ENCODE measurements at regions not wholly inside any gene's neighbourhood (a gene's known extent, or its start where the extent isn't known, plus 50 kb on each side); places are given as distances from the start of the nearest gene placed in this dataset.

- WGBS, 2 donors: 36 to 82% methylated on average over 1 of the region's 1 CpG
- no peaks in the 10 kb centered on the region for H3K27me3 ChIP-seq
- no peaks in the 10 kb centered on the region for H3K4me1 ChIP-seq
- TF ChIP-seq CTCF (IDR thresholded peaks at IDR 0.05) (no peak), POLR2A (IDR thresholded peaks at IDR 0.05) (no peak), EP300 (IDR thresholded peaks at IDR 0.05) (no peak)
- H3K9me3 ChIP-seq: peaks cover 0 to 12% (median 2%) of the 10 kb centered on the region in 4 donors
- no peak overlapping the region for H3K27ac ChIP-seq
- H3K36me3 ChIP-seq: no peaks in the 10 kb centered on the region
- DNase-seq (ENCODE audit: low spot score in 2 of 2): no peak
- no peak overlapping the region for H3K4me3 ChIP-seq
These were observed 93.0 kb upstream of the CRIM1 start for GRCh38 chr2:36262581-36262980.

- no peaks in the 10 kb centered on the region for H3K27me3 ChIP-seq
- 32 to 48% methylated on average over 3 of the region's 3 CpGs for WGBS, 2 donors
- no peaks in the 10 kb centered on the region for H3K36me3 ChIP-seq
These were observed 99.7 kb upstream of the CRIM1 start for GRCh38 chr2:36255863-36256262.

GRCh38 chr2:36253086-36253485, 102.5 kb upstream of the CRIM1 start:
- Histone ChIP-seq H3K36me3 (no peaks in the 10 kb centered on the region), H3K27me3 (no peaks in the 10 kb centered on the region), H3K9me3 (no peaks in the 10 kb centered on the region), H3K4me3 (no peak overlapping the region), H3K4me1 (no peaks in the 10 kb centered on the region), H3K27ac (no peak overlapping the region)
- DNase-seq (ENCODE audit: low spot score in 2 of 2): no peak
- no peak for TF ChIP-seq CTCF (IDR thresholded peaks at IDR 0.05)
- WGBS, 2 donors: 83 to 91% methylated on average over 5 of the region's 5 CpGs

More at GRCh38 chr2:36255863-36256262, 99.7 kb upstream of the CRIM1 start:
- Histone ChIP-seq H3K4me1 (no peaks in the 10 kb centered on the region), H3K27ac (no peak overlapping the region), H3K4me3 (no peak overlapping the region), H3K9me3 (no peaks in the 10 kb centered on the region)
- no peak for DNase-seq (ENCODE audit: low spot score in 2 of 2)
- TF ChIP-seq CTCF (IDR thresholded peaks at IDR 0.05): no peak
- TF ChIP-seq EP300 (IDR thresholded peaks at IDR 0.05): no peak
- no peak for TF ChIP-seq POLR2A (IDR thresholded peaks at IDR 0.05)

- Histone ChIP-seq H3K4me1 (no peaks in the 10 kb centered on the region), H3K9me3 (no peaks in the 10 kb centered on the region), H3K36me3 (no peaks in the 10 kb centered on the region), H3K27me3 (no peaks in the 10 kb centered on the region), H3K4me3 (no peak overlapping the region), H3K27ac (no peak overlapping the region)
- DNase-seq (ENCODE audit: low spot score in 2 of 2): no peak
- 38 to 53% methylated on average over 2 of the region's 2 CpGs for WGBS, 2 donors
- TF ChIP-seq POLR2A (IDR thresholded peaks at IDR 0.05) (no peak), EP300 (IDR thresholded peaks at IDR 0.05) (no peak), CTCF (IDR thresholded peaks at IDR 0.05) (no peak)
These were observed 109.1 kb upstream of the CRIM1 start for GRCh38 chr2:36246320-36246990.

- Histone ChIP-seq H3K27ac (no peak overlapping the region), H3K36me3 (no peaks in the 10 kb centered on the region), H3K27me3 (no peaks in the 10 kb centered on the region), H3K4me3 (no peak overlapping the region), H3K9me3 (no peaks in the 10 kb centered on the region), H3K4me1 (no peaks in the 10 kb centered on the region)
- DNase-seq (ENCODE audit: low spot score in 2 of 2): no peak
- TF ChIP-seq POLR2A (IDR thresholded peaks at IDR 0.05) (no peak), CTCF (IDR thresholded peaks at IDR 0.05) (no peak), EP300 (IDR thresholded peaks at IDR 0.05) (no peak)
- 52 to 57% methylated on average over 2 of the region's 2 CpGs for WGBS, 2 donors
These were observed 109.9 kb upstream of the CRIM1 start for GRCh38 chr2:36245651-36246050.

Measured in tibial nerve (tissue), 4 donors.